GM23338 (cell line): ENCODE measurements at regions not wholly inside any gene's neighbourhood (a gene's known extent, or its start where the extent isn't known, plus 50 kb on each side); places are given as distances from the start of the nearest gene placed in this dataset.

ENCODE experiments used
- ATAC-seq: fragments of 200-7000 bp; cut with Tn5 transposase; 3 replicates; pipeline ENCODE4 v1.9.1; 2020
- DNase-seq: peaks from one replicate; pipeline ENCODE4 v3.0.0-alpha.2; 2015; ENCODE audit warnings: low spot score
- H2AFZ ChIP-seq: fragments of 200-600 bp; sonication (generic); 2 replicates; pipeline ENCODE4 v1.8.0; 2016; ENCODE audit warnings: antibody characterized with exemption, mild to moderate bottlenecking, moderate library complexity
- H3F3A ChIP-seq: fragments of 200-600 bp; sonication (generic); replicated peaks from 2 replicates; pipeline ENCODE4 v1.8.0; 2017; ENCODE audit warnings: antibody characterized with exemption, mixed run types, low read depth
- H3K27ac ChIP-seq: fragments of 200-600 bp; sonication (generic); 2 replicates; pipeline ENCODE4 v1.6.1; 2016; ENCODE audit warnings: low read depth
- H3K27me3 ChIP-seq: fragments of 200-600 bp; sonication (generic); 2 replicates; pipeline ENCODE4 v1.8.0; 2016; ENCODE audit warnings: mild to moderate bottlenecking, mixed run types, moderate library complexity; ENCODE audit not compliant: insufficient read depth
- H3K36me3 ChIP-seq: fragments of 200-600 bp; sonication (generic); 2 replicates; pipeline ENCODE4 v1.8.0; 2016; ENCODE audit warnings: mild to moderate bottlenecking; ENCODE audit not compliant: insufficient read depth
- H3K4me1 ChIP-seq: fragments of 200-600 bp; sonication (generic); 2 replicates; pipeline ENCODE4 v1.8.0; 2016; ENCODE audit warnings: mild to moderate bottlenecking, moderate library complexity; ENCODE audit not compliant: insufficient read depth
- H3K4me2 ChIP-seq: fragments of 200-600 bp; sonication (generic); 2 replicates; pipeline ENCODE4 v1.7.1; 2017; ENCODE audit warnings: mixed run types
- H3K4me3 ChIP-seq: fragments of 200-600 bp; sonication (generic); 2 replicates; pipeline ENCODE4 v1.6.1; 2016; ENCODE audit warnings: mixed run types
- H3K79me2 ChIP-seq: fragments of 200-600 bp; sonication (generic); replicated peaks from 2 replicates; pipeline ENCODE4 v1.8.0; 2017; ENCODE audit warnings: mild to moderate bottlenecking; ENCODE audit not compliant: insufficient read depth
- H3K9me2 ChIP-seq: fragments of 200-600 bp; sonication (generic); 2 replicates; pipeline ENCODE4 v1.8.0; 2017; ENCODE audit not compliant: insufficient read depth
- H4K20me1 ChIP-seq: fragments of 200-600 bp; sonication (generic); replicated peaks from 2 replicates; pipeline ENCODE4 v1.8.0; 2017; ENCODE audit warnings: mild to moderate bottlenecking; ENCODE audit not compliant: insufficient read depth
- H3K27ac Mint-ChIP-seq: 2 replicates; pipeline ENCODE4 v1.8.0; 2020; ENCODE audit warnings: inconsistent platforms, mild to moderate bottlenecking, moderate library complexity, mixed read lengths
- H3K27me3 Mint-ChIP-seq: 3 replicates; pipeline ENCODE4 v1.8.0; 2022; ENCODE audit warnings: low read depth, mild to moderate bottlenecking, moderate library complexity, mixed read lengths, inconsistent platforms; ENCODE audit not compliant: insufficient read depth, poor library complexity
- H3K36me3 Mint-ChIP-seq: 3 replicates; pipeline ENCODE4 v1.8.0; 2021; ENCODE audit warnings: low read depth, mild to moderate bottlenecking, inconsistent platforms, moderate library complexity, mixed read lengths
- H3K4me1 Mint-ChIP-seq: 3 replicates; pipeline ENCODE4 v1.8.0; 2020; ENCODE audit warnings: mild to moderate bottlenecking, inconsistent platforms, mixed read lengths
- H3K4me3 Mint-ChIP-seq: 3 replicates; pipeline ENCODE4 v1.8.0; 2021; ENCODE audit warnings: moderate library complexity, mild to moderate bottlenecking, inconsistent platforms, mixed read lengths
- H3K9me3 Mint-ChIP-seq: 3 replicates; pipeline ENCODE4 v1.8.0; 2020; ENCODE audit warnings: moderate library complexity, mild to moderate bottlenecking, inconsistent platforms, mixed read lengths
- CREB1 ChIP-seq: fragments of 250-450 bp; sonication (Bioruptor Pico); IDR thresholded peaks from 2 replicates; pipeline ENCODE4 v1.5.0; 2020; ENCODE audit warnings: low read depth, mild to moderate bottlenecking, moderate library complexity
- EZH2 ChIP-seq: fragments of 200-600 bp; sonication (generic); IDR thresholded peaks from one replicate; pipeline ENCODE4 v1.8.0; 2017; ENCODE audit warnings: antibody characterized with exemption, mild to moderate bottlenecking, low read depth; ENCODE audit not compliant: unreplicated experiment
- EZH2phosphoT487 ChIP-seq: fragments of 200-600 bp; sonication (generic); IDR thresholded peaks from one replicate; pipeline ENCODE4 v1.8.1; 2018; ENCODE audit warnings: antibody characterized with exemption; ENCODE audit not compliant: unreplicated experiment
- JUNB ChIP-seq: IDR thresholded peaks from one replicate; pipeline ENCODE4 v1.6.1; 2016; ENCODE audit warnings: antibody characterized with exemption; ENCODE audit not compliant: unreplicated experiment
- NANOG ChIP-seq: IDR thresholded peaks from 2 replicates; pipeline ENCODE4 v1.6.1; 2016; ENCODE audit warnings: antibody characterized with exemption, borderline replicate concordance
- POLR2AphosphoS5 ChIP-seq: IDR thresholded peaks from 2 replicates; pipeline ENCODE4 v1.6.1; 2016; ENCODE audit warnings: antibody characterized with exemption, low read depth
- STAT1 ChIP-seq: IDR thresholded peaks from one replicate; pipeline ENCODE4 v1.6.1; 2016; ENCODE audit warnings: antibody characterized with exemption; ENCODE audit not compliant: unreplicated experiment
- ZNF114 ChIP-seq: fragments of 250-450 bp; sonication (Bioruptor Pico); IDR thresholded peaks from 2 replicates; pipeline ENCODE4 v1.5.0; 2020; ENCODE audit warnings: mild to moderate bottlenecking, moderate library complexity
- ZNF331 ChIP-seq: fragments of 250-450 bp; sonication (Bioruptor Pico); IDR thresholded peaks from 2 replicates; pipeline ENCODE4 v1.5.0; 2020; ENCODE audit warnings: low read depth, mild to moderate bottlenecking, moderate library complexity
- TF ChIP-seq, protein P1 (sequence below): fragments of 250-450 bp; sonication (Bioruptor Pico); IDR thresholded peaks from 2 replicates; pipeline ENCODE4 v1.5.0; 2020; ENCODE audit warnings: mild to moderate bottlenecking, moderate library complexity
- TF ChIP-seq, protein P2 (sequence below): IDR thresholded peaks from 2 replicates; pipeline ENCODE4 v1.6.1; 2016; ENCODE audit warnings: antibody characterized with exemption
- TF ChIP-seq, protein P3 (sequence below): IDR thresholded peaks from one replicate; pipeline ENCODE4 v1.6.1; 2018; ENCODE audit warnings: antibody characterized with exemption; ENCODE audit not compliant: unreplicated experiment
- TF ChIP-seq, protein P4 (sequence below), 2 experiments: fragments of 200-600 bp in 1 of 2; sonication (generic) in 1 of 2; conservative IDR thresholded peaks; 2 replicates each; pipeline versions ENCODE4 v1.5.1 to v1.6.1; 2016 to 2017; ENCODE audit warnings: antibody characterized with exemption in 2 of 2, low read depth in 2 of 2, mild to moderate bottlenecking in 2 of 2, moderate library complexity in 1 of 2

DNA sequence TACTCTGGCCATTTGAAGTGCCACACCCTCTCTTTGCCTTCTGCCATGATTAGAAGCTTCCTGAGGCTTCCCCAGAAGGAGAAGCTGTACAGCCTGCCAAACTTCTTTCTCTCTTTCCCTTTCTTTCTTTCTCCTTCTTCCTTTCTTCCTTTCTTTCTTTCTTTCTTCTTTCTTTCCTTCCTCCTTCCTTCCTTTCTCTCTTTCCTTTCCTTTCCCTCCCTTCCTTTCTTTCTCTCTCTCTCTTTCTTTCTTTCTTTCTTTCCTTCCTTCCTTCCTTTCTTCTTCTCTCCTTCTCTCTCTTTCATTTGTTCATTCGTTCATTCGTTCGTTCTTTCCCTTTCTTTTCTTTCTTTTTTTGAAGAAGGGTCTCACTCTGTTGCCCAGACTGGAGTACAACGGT, 931.0 kb downstream of the TTLL7 start:
- DNase-seq = no peak

More for the DNA sequence above, 931.0 kb downstream of the TTLL7 start:
- Histone ChIP-seq H3F3A (no peaks in the 10 kb centered on the region), H3K4me3 (no peak overlapping the region), H3K36me3 (no peaks in the 10 kb centered on the region), H3K4me2 (no peak overlapping the region), H3K79me2 (no peaks in the 10 kb centered on the region), H2AFZ (no peak overlapping the region), H3K4me1 (no peaks in the 10 kb centered on the region), H3K9me2 (no peaks in the 10 kb centered on the region; the same call in 1 of the 2 replicates), H3K27ac (no peak overlapping the region), H3K27me3 (no peaks in the 10 kb centered on the region), H4K20me1 (no peaks in the 10 kb centered on the region)
- Mint-ChIP-seq H3K36me3 (no peaks in the 10 kb centered on the region), H3K4me1 (peaks cover 2% of the 10 kb centered on the region; the same call in 1 of the 3 replicates), H3K27me3 (no peaks in the 10 kb centered on the region), H3K27ac (no peak overlapping the region), H3K9me3 (no peaks in the 10 kb centered on the region), H3K4me3 (no peak overlapping the region)
- ATAC-seq = no peak
- no peak for TF ChIP-seq ZNF331
- TF ChIP-seq, protein P1, sequence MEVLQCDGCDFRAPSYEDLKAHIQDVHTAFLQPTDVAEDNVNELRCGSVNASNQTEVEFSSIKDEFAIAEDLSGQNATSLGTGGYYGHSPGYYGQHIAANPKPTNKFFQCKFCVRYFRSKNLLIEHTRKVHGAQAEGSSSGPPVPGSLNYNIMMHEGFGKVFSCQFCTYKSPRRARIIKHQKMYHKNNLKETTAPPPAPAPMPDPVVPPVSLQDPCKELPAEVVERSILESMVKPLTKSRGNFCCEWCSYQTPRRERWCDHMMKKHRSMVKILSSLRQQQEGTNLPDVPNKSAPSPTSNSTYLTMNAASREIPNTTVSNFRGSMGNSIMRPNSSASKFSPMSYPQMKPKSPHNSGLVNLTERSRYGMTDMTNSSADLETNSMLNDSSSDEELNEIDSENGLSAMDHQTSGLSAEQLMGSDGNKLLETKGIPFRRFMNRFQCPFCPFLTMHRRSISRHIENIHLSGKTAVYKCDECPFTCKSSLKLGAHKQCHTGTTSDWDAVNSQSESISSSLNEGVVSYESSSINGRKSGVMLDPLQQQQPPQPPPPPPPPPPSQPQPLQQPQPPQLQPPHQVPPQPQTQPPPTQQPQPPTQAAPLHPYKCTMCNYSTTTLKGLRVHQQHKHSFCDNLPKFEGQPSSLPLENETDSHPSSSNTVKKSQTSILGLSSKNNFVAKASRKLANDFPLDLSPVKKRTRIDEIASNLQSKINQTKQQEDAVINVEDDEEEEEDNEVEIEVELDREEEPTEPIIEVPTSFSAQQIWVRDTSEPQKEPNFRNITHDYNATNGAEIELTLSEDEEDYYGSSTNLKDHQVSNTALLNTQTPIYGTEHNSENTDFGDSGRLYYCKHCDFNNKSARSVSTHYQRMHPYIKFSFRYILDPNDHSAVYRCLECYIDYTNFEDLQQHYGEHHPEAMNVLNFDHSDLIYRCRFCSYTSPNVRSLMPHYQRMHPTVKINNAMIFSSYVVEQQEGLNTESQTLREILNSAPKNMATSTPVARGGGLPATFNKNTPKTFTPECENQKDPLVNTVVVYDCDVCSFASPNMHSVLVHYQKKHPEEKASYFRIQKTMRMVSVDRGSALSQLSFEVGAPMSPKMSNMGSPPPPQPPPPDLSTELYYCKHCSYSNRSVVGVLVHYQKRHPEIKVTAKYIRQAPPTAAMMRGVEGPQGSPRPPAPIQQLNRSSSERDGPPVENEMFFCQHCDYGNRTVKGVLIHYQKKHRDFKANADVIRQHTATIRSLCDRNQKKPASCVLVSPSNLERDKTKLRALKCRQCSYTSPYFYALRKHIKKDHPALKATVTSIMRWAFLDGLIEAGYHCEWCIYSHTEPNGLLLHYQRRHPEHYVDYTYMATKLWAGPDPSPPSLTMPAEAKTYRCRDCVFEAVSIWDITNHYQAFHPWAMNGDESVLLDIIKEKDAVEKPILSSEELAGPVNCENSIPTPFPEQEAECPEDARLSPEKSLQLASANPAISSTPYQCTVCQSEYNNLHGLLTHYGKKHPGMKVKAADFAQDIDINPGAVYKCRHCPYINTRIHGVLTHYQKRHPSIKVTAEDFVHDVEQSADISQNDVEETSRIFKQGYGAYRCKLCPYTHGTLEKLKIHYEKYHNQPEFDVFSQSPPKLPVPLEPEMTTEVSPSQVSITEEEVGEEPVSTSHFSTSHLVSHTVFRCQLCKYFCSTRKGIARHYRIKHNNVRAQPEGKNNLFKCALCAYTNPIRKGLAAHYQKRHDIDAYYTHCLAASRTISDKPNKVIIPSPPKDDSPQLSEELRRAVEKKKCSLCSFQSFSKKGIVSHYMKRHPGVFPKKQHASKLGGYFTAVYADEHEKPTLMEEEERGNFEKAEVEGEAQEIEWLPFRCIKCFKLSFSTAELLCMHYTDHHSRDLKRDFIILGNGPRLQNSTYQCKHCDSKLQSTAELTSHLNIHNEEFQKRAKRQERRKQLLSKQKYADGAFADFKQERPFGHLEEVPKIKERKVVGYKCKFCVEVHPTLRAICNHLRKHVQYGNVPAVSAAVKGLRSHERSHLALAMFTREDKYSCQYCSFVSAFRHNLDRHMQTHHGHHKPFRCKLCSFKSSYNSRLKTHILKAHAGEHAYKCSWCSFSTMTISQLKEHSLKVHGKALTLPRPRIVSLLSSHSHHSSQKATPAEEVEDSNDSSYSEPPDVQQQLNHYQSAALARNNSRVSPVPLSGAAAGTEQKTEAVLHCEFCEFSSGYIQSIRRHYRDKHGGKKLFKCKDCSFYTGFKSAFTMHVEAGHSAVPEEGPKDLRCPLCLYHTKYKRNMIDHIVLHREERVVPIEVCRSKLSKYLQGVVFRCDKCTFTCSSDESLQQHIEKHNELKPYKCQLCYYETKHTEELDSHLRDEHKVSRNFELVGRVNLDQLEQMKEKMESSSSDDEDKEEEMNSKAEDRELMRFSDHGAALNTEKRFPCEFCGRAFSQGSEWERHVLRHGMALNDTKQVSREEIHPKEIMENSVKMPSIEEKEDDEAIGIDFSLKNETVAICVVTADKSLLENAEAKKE (CRISPR knock-in tag) = no peak
- no peak for TF ChIP-seq EZH2phosphoT487
- TF ChIP-seq EZH2 = no peak
- TF ChIP-seq, protein P2, sequence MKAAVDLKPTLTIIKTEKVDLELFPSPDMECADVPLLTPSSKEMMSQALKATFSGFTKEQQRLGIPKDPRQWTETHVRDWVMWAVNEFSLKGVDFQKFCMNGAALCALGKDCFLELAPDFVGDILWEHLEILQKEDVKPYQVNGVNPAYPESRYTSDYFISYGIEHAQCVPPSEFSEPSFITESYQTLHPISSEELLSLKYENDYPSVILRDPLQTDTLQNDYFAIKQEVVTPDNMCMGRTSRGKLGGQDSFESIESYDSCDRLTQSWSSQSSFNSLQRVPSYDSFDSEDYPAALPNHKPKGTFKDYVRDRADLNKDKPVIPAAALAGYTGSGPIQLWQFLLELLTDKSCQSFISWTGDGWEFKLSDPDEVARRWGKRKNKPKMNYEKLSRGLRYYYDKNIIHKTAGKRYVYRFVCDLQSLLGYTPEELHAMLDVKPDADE = no peak
- no peak for TF ChIP-seq JUNB
- TF ChIP-seq POLR2AphosphoS5 = no peak
- TF ChIP-seq, protein P3, sequence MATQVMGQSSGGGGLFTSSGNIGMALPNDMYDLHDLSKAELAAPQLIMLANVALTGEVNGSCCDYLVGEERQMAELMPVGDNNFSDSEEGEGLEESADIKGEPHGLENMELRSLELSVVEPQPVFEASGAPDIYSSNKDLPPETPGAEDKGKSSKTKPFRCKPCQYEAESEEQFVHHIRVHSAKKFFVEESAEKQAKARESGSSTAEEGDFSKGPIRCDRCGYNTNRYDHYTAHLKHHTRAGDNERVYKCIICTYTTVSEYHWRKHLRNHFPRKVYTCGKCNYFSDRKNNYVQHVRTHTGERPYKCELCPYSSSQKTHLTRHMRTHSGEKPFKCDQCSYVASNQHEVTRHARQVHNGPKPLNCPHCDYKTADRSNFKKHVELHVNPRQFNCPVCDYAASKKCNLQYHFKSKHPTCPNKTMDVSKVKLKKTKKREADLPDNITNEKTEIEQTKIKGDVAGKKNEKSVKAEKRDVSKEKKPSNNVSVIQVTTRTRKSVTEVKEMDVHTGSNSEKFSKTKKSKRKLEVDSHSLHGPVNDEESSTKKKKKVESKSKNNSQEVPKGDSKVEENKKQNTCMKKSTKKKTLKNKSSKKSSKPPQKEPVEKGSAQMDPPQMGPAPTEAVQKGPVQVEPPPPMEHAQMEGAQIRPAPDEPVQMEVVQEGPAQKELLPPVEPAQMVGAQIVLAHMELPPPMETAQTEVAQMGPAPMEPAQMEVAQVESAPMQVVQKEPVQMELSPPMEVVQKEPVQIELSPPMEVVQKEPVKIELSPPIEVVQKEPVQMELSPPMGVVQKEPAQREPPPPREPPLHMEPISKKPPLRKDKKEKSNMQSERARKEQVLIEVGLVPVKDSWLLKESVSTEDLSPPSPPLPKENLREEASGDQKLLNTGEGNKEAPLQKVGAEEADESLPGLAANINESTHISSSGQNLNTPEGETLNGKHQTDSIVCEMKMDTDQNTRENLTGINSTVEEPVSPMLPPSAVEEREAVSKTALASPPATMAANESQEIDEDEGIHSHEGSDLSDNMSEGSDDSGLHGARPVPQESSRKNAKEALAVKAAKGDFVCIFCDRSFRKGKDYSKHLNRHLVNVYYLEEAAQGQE = no peak
- TF ChIP-seq, protein P4, sequence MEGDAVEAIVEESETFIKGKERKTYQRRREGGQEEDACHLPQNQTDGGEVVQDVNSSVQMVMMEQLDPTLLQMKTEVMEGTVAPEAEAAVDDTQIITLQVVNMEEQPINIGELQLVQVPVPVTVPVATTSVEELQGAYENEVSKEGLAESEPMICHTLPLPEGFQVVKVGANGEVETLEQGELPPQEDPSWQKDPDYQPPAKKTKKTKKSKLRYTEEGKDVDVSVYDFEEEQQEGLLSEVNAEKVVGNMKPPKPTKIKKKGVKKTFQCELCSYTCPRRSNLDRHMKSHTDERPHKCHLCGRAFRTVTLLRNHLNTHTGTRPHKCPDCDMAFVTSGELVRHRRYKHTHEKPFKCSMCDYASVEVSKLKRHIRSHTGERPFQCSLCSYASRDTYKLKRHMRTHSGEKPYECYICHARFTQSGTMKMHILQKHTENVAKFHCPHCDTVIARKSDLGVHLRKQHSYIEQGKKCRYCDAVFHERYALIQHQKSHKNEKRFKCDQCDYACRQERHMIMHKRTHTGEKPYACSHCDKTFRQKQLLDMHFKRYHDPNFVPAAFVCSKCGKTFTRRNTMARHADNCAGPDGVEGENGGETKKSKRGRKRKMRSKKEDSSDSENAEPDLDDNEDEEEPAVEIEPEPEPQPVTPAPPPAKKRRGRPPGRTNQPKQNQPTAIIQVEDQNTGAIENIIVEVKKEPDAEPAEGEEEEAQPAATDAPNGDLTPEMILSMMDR (conservative IDR thresholded peaks at IDR 0.05; ENCODE audit: low read depth in 2 of 2) = no peak
- TF ChIP-seq NANOG = no peak
- TF ChIP-seq CREB1 (CRISPR knock-in tag) = no peak
- TF ChIP-seq ZNF114 = no peak
- TF ChIP-seq STAT1 = no peak
